Sigmoid colon (tissue), 6 donors: ENCODE measurements at regions not wholly inside any gene's neighbourhood (a gene's known extent, or its start where the extent isn't known, plus 50 kb on each side); places are given as distances from the start of the nearest gene placed in this dataset.

Experiments used
- DNase-seq: peaks from one replicate; pipeline ENCODE4 v3.0.0-alpha.2; 2019
- H3K27ac ChIP-seq, 4 donors: fragments of 200-600 bp; sonication (generic); one replicate each; pipeline ENCODE4 v1.5.1; 2016 to 2019; ENCODE audit warnings: mild to moderate bottlenecking in 1 of 4
- H3K27me3 ChIP-seq, 3 donors: fragments of 200-600 bp; sonication (generic); one replicate each; pipeline ENCODE4 v1.5.1; 2019; ENCODE audit warnings: mild to moderate bottlenecking in 1 of 3
- H3K36me3 ChIP-seq, 4 donors: fragments of 200-600 bp; sonication (generic); one replicate each; pipeline ENCODE4 v1.5.1; 2016 to 2019
- H3K4me1 ChIP-seq, 4 donors: fragments of 200-600 bp; sonication (generic); one replicate each; pipeline ENCODE4 v1.5.1; 2017 to 2019
- H3K4me3 ChIP-seq, 4 donors: fragments of 200-600 bp; sonication (generic); one replicate each; pipeline ENCODE4 v1.5.1; 2017 to 2019; ENCODE audit warnings: mild to moderate bottlenecking in 2 of 4, moderate library complexity in 1 of 4
- H3K9me3 ChIP-seq, 4 donors: fragments of 200-600 bp in 3 of 4; sonication (generic) in 3 of 4; one replicate each; pipeline versions ENCODE4 v1.5.1 to v1.6.1; 2013 to 2019
- EP300 ChIP-seq, 4 donors: sonication (generic); formaldehyde crosslinking; IDR thresholded peaks; one replicate each; pipeline ENCODE4 v1.6.1; 2017; ENCODE audit warnings: antibody characterized with exemption in 4 of 4
- POLR2A ChIP-seq, 2 donors: fragments of 450-650 bp; IDR thresholded peaks; one replicate each; pipeline ENCODE4 v1.6.1; 2016; ENCODE audit warnings: antibody characterized with exemption in 2 of 2, mild to moderate bottlenecking in 2 of 2, moderate library complexity in 2 of 2
- POLR2AphosphoS5 ChIP-seq, 4 donors: sonication (generic); formaldehyde crosslinking; IDR thresholded peaks; one replicate each; pipeline ENCODE4 v1.6.1; 2017; ENCODE audit warnings: antibody characterized with exemption in 4 of 4
- WGBS, 2 donors: extraction: QIAGEN DNeasy Blood & Tissue Kit; methylation state at CpG; one replicate each; pipeline ENCODE4 v1.1.7; 2013; 5-methylcytosine and 5-hydroxymethylcytosine counted together
- intact Hi-C: fragments of 100-400 bp; cut with DNase I; formaldehyde crosslinking; loops from one replicate; pipeline ENCODE4 v1.15.1; 2023
- TF ChIP-seq, protein P1 (sequence below), 4 experiments: fragments of 450-650 bp in 3 of 4; fragments of 200-600 bp in 1 of 4; IDR thresholded peaks; one replicate each; pipeline ENCODE4 v1.5.1; 2016 to 2019; ENCODE audit warnings: antibody characterized with exemption in 4 of 4, mild to moderate bottlenecking in 3 of 4, moderate library complexity in 2 of 4
- donor health status: healthy with polysubstance abuse.
- donor health status: healthy.

- TF ChIP-seq, protein P1, sequence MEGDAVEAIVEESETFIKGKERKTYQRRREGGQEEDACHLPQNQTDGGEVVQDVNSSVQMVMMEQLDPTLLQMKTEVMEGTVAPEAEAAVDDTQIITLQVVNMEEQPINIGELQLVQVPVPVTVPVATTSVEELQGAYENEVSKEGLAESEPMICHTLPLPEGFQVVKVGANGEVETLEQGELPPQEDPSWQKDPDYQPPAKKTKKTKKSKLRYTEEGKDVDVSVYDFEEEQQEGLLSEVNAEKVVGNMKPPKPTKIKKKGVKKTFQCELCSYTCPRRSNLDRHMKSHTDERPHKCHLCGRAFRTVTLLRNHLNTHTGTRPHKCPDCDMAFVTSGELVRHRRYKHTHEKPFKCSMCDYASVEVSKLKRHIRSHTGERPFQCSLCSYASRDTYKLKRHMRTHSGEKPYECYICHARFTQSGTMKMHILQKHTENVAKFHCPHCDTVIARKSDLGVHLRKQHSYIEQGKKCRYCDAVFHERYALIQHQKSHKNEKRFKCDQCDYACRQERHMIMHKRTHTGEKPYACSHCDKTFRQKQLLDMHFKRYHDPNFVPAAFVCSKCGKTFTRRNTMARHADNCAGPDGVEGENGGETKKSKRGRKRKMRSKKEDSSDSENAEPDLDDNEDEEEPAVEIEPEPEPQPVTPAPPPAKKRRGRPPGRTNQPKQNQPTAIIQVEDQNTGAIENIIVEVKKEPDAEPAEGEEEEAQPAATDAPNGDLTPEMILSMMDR (IDR thresholded peaks at IDR 0.05) = no peak
- TF ChIP-seq POLR2AphosphoS5 (IDR thresholded peaks at IDR 0.05) (no peak), EP300 (IDR thresholded peaks at IDR 0.05) (no peak), POLR2A (IDR thresholded peaks at IDR 0.05) (no peak)
- Histone ChIP-seq H3K4me3 (no peak overlapping the region), H3K9me3 (no peaks in the 10 kb centered on the region), H3K4me1 (no peaks in the 10 kb centered on the region), H3K27ac (no peak overlapping the region), H3K36me3 (no peaks in the 10 kb centered on the region), H3K27me3 (no peaks in the 10 kb centered on the region)
- DNase-seq = no peak
- WGBS, 2 donors = 87 to 94% methylated on average over 6 of the region's 6 CpGs
- intact Hi-C loops = no loop called here
Observed at GRCh38 chr1:94318505-94319030, 81.2 kb upstream of the ARHGAP29 start.

- H3K4me3 ChIP-seq = no peak overlapping the region
- no peaks in the 10 kb centered on the region for H3K9me3 ChIP-seq
- WGBS, 2 donors = 94 to 96% methylated on average over 1 of the region's 1 CpG
- no peaks in the 10 kb centered on the region for H3K36me3 ChIP-seq
- H3K4me1 ChIP-seq = no peaks in the 10 kb centered on the region
- DNase-seq = no peak
- intact Hi-C loops = no loop called here
- H3K27me3 ChIP-seq = no peaks in the 10 kb centered on the region
- no peak overlapping the region for H3K27ac ChIP-seq
- TF ChIP-seq, protein P1 (IDR thresholded peaks at IDR 0.05) = no peak
- TF ChIP-seq POLR2A (IDR thresholded peaks at IDR 0.05) (no peak), POLR2AphosphoS5 (IDR thresholded peaks at IDR 0.05) (no peak), EP300 (IDR thresholded peaks at IDR 0.05) (no peak)
Observed at GRCh38 chr1:94317790-94318188, 80.4 kb upstream of the ARHGAP29 start.

- intact Hi-C loops = no loop called here
- no peak for DNase-seq
- Histone ChIP-seq H3K27ac (no peak overlapping the region), H3K27me3 (no peaks in the 10 kb centered on the region), H3K4me1 (no peaks in the 10 kb centered on the region), H3K9me3 (no peaks in the 10 kb centered on the region), H3K36me3 (no peaks in the 10 kb centered on the region), H3K4me3 (no peak overlapping the region)
- WGBS, 2 donors = 58 to 84% methylated on average over 8 of the region's 8 CpGs
- no peak for TF ChIP-seq POLR2AphosphoS5 (IDR thresholded peaks at IDR 0.05)
- TF ChIP-seq, protein P1 (IDR thresholded peaks at IDR 0.05) = no peak
- no peak for TF ChIP-seq POLR2A (IDR thresholded peaks at IDR 0.05)
- no peak for TF ChIP-seq EP300 (IDR thresholded peaks at IDR 0.05)
Observed at GRCh38 chr1:94316836-94317789, 79.7 kb upstream of the ARHGAP29 start.

DNA sequence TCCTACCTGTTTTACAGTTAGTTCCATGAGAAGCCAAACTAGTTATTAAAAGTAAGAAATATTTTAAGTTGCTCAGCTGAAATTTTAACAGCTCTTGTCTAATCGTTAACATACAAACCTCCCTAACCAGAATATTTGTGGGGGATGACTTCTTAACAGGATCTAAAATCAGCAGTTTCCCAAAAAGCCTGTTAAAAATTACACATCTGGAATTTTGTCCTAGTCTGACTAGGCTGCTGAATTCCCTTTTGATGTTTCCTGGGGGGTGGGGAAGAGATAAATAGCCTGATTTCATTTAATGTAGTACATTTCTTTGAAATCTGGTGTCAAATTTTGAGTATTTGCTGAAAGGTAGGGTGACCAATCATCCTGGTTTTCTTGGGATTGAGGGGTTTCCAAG lies 78.8 kb upstream of the ARHGAP29 start:
- no peak for TF ChIP-seq EP300 (IDR thresholded peaks at IDR 0.05)
- TF ChIP-seq POLR2A (IDR thresholded peaks at IDR 0.05) = no peak
- TF ChIP-seq, protein P1 (IDR thresholded peaks at IDR 0.05) = no peak
- no peak for TF ChIP-seq POLR2AphosphoS5 (IDR thresholded peaks at IDR 0.05)
- H3K27ac ChIP-seq = no peak overlapping the region
- intact Hi-C loops = no loop called here
- no peak for DNase-seq
- no peaks in the 10 kb centered on the region for H3K36me3 ChIP-seq
- H3K27me3 ChIP-seq = no peaks in the 10 kb centered on the region
- no peaks in the 10 kb centered on the region for H3K4me1 ChIP-seq
- no peak overlapping the region for H3K4me3 ChIP-seq
- 48 to 73% methylated on average over 1 of the region's 1 CpG for WGBS, 2 donors
- no peaks in the 10 kb centered on the region for H3K9me3 ChIP-seq
